Panc1 (cell line): ENCODE measurements at regions not wholly inside any gene's neighbourhood (a gene's known extent, or its start where the extent isn't known, plus 50 kb on each side); places are given as distances from the start of the nearest gene placed in this dataset.

ENCODE experiments used
- ATAC-seq: fragments of 200-7000 bp; cut with Tn5 transposase; 2 replicates; pipeline ENCODE4 v1.9.1; 2020; ENCODE audit warnings: mild to moderate bottlenecking, moderate library complexity
- BruUV-seq: library from RNA; stranded (reverse); fragments of 400-500 nt; replicated peaks from 2 replicates; lab custom pipeline; 2021; lab: Mats Ljungman, UMichigan
- CTCF ChIA-PET: fragments of 300-600 bp; sonication (Branson Sonifier 250); formaldehyde crosslinking; loops from one replicate; lab custom pipeline; 2022; ENCODE audit warnings: antibody characterized with exemption; lab: Charles Lee
- POLR2A ChIA-PET: fragments of 300-600 bp; sonication (Branson Sonifier 250); formaldehyde crosslinking; loops from one replicate; lab custom pipeline; 2022; ENCODE audit warnings: antibody characterized with exemption; lab: Charles Lee
- DNase-seq: peaks from one replicate; pipeline ENCODE4 v3.0.0-alpha.2; 2010; ENCODE audit warnings: low read depth, low spot score
- H3K27ac ChIP-seq: 2 replicates; pipeline ENCODE4 v1.5.1; 2011; ENCODE audit warnings: mild to moderate bottlenecking, low read length, inconsistent platforms
- H3K27me3 ChIP-seq: fragments of 200-500 bp; sonication (Bioruptor generic); 2 replicates; pipeline ENCODE4 v1.6.0; 2014; ENCODE audit warnings: low read length, inconsistent platforms; ENCODE audit not compliant: control insufficient read depth, insufficient read depth
- H3K36me3 ChIP-seq: fragments of 200-500 bp; sonication (Bioruptor generic); 2 replicates; pipeline ENCODE4 v1.5.1; 2014; ENCODE audit warnings: inconsistent platforms, mild to moderate bottlenecking, low read length, moderate library complexity; ENCODE audit not compliant: control insufficient read depth, insufficient read depth
- H3K4me1 ChIP-seq: 2 replicates; pipeline ENCODE4 v1.5.1; 2011; ENCODE audit warnings: inconsistent platforms, mild to moderate bottlenecking, low read length, moderate library complexity; ENCODE audit not compliant: control insufficient read depth, insufficient read depth
- H3K4me3 ChIP-seq, 2 experiments: 2 replicates each; pipeline ENCODE4 v1.5.1; 2011 to 2012; ENCODE audit warnings: low read depth in 2 of 2, low read length in 2 of 2, mild to moderate bottlenecking in 2 of 2, inconsistent platforms in 1 of 2, moderate library complexity in 1 of 2
- H3K9me3 ChIP-seq: fragments of 200-500 bp; sonication (Bioruptor generic); 2 replicates; pipeline ENCODE4 v1.5.1; 2014; ENCODE audit warnings: low read depth, mild to moderate bottlenecking, inconsistent platforms, low read length, moderate library complexity; ENCODE audit not compliant: control insufficient read depth, insufficient read depth
- CTCF ChIP-seq: fragments of 450-650 bp; IDR thresholded peaks from 2 replicates; pipeline ENCODE4 v1.5.1; 2017; ENCODE audit warnings: mild to moderate bottlenecking
- POLR2AphosphoS5 ChIP-seq: IDR thresholded peaks from 2 replicates; pipeline ENCODE4 v1.6.1; 2012; ENCODE audit warnings: mild to moderate bottlenecking, low read depth, low read length, moderate library complexity
- REST ChIP-seq, 2 experiments: IDR thresholded peaks; 2 replicates each; pipeline ENCODE4 v1.6.1; 2011 to 2012; ENCODE audit warnings: low read depth in 2 of 2, control low read depth in 1 of 2, low read length in 1 of 2, mild to moderate bottlenecking in 1 of 2, moderate library complexity in 1 of 2; ENCODE audit not compliant: insufficient read depth in 1 of 2
- SIN3A ChIP-seq: IDR thresholded peaks from 2 replicates; pipeline ENCODE4 v1.6.1; 2012; ENCODE audit warnings: low read depth, mild to moderate bottlenecking, low read length, moderate library complexity, borderline replicate concordance; ENCODE audit not compliant: insufficient read depth
- TCF7L2 ChIP-seq: IDR thresholded peaks from 2 replicates; pipeline ENCODE4 v1.6.1; 2011; ENCODE audit warnings: mild to moderate bottlenecking, low read depth, low read length, inconsistent platforms
- in situ Hi-C: cut with HindIII; loops from 2 replicates; pipeline ENCODE4 v1.10.0; 2016; ENCODE audit warnings: low sequenced_read_pairs, low pct_unique_long_range_greater_than_20kb
- intact Hi-C: fragments of 100-400 bp; cut with micrococcal nuclease; formaldehyde crosslinking; loops from one replicate; pipeline ENCODE4 v1.10.0; 2022; ENCODE audit not compliant: unreplicated experiment

GRCh38 chr14:48382961-48383360, 707.6 kb upstream of the MDGA2 start:
- ATAC-seq: no peak
- DNase-seq: no peak
- no peaks in the 10 kb centered on the region for H3K36me3 ChIP-seq
- H3K27me3 ChIP-seq: no peaks in the 10 kb centered on the region
- TF ChIP-seq POLR2AphosphoS5: no peak
- intact Hi-C loops: no loop called here
- CTCF ChIA-PET: no interaction called here
- in situ Hi-C loops: no loop called here
- no peak overlapping the region for H3K27ac ChIP-seq
- H3K4me1 ChIP-seq: no peaks in the 10 kb centered on the region
- H3K9me3 ChIP-seq: no peaks in the 10 kb centered on the region
- BruUV-seq: no TSS peak
- H3K4me3 ChIP-seq: no peak overlapping the region
- POLR2A ChIA-PET: no interaction called here

DNA sequence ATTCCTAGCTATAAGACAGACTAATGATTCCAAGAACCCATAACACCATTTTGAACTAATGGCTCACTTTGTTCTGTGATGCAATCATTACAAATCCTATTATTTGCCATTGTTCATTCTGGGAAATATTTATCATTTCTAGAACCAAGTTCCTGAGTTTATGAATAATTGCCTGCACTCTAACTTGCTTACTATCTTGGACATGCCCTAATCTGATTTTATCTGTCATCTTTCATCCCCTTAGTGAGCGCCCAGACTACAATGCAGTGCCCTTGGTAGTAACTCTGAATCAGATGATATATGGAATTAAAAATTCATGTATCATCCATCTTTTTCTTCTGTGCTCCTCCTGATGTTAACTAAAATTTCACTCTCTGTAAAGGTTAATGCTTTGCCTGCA, 703.1 kb upstream of the MDGA2 start:
- Histone ChIP-seq H3K36me3 (no peaks in the 10 kb centered on the region), H3K27me3 (no peaks in the 10 kb centered on the region), H3K27ac (no peak overlapping the region), H3K4me1 (no peaks in the 10 kb centered on the region), H3K4me3 (no peak overlapping the region), H3K9me3 (no peaks in the 10 kb centered on the region)
- CTCF ChIA-PET: no interaction called here
- no TSS peak for BruUV-seq
- no peak for ATAC-seq
- in situ Hi-C loops (no loop called here), intact Hi-C loops (no loop called here)
- no peak for DNase-seq
- POLR2A ChIA-PET: no interaction called here
- TF ChIP-seq CTCF (no peak), REST (IDR thresholded peaks at IDR 0.05; ENCODE audit: insufficient read depth in 1 of 2, low read depth in 2 of 2, low read length in 1 of 2) (no peak), TCF7L2 (no peak)

- no TSS peak for BruUV-seq
- TF ChIP-seq REST (IDR thresholded peaks at IDR 0.05; ENCODE audit: insufficient read depth in 1 of 2, low read depth in 2 of 2, low read length in 1 of 2): no peak
- TF ChIP-seq TCF7L2: no peak
- TF ChIP-seq POLR2AphosphoS5: no peak
- no peak for TF ChIP-seq SIN3A
- no peak for TF ChIP-seq CTCF
- intact Hi-C loops (no loop called here), in situ Hi-C loops (no loop called here)
- Histone ChIP-seq H3K4me3 (no peak overlapping the region), H3K27me3 (no peaks in the 10 kb centered on the region), H3K4me1 (no peaks in the 10 kb centered on the region), H3K27ac (no peak overlapping the region), H3K9me3 (no peaks in the 10 kb centered on the region), H3K36me3 (no peaks in the 10 kb centered on the region)
- ChIA-PET CTCF (no interaction called here), POLR2A (no interaction called here)
- ATAC-seq (no peak), DNase-seq (no peak)
Measured at GRCh38 chr14:48373981-48374380, 698.6 kb upstream of the MDGA2 start.
